NB4 (cell line): ENCODE measurements at regions not wholly inside any gene's neighbourhood (a gene's known extent, or its start where the extent isn't known, plus 50 kb on each side); places are given as distances from the start of the nearest gene placed in this dataset.

ENCODE experiments used
- CTCF ChIP-seq: IDR thresholded peaks from one replicate; pipeline ENCODE4 v1.5.1; 2012; ENCODE audit warnings: low read depth, low read length
- MAX ChIP-seq: IDR thresholded peaks from 2 replicates; pipeline ENCODE4 v1.6.1; 2011; ENCODE audit warnings: low read depth, low read length
- MYC ChIP-seq: IDR thresholded peaks from 2 replicates; pipeline ENCODE4 v1.6.1; 2011; ENCODE audit warnings: low read depth, low read length
- POLR2A ChIP-seq: IDR thresholded peaks from 2 replicates; pipeline ENCODE4 v1.6.1; 2011; ENCODE audit warnings: mild to moderate bottlenecking; ENCODE audit not compliant: insufficient read length; ENCODE audit errors: extremely low read depth

- TF ChIP-seq CTCF, result no peak
- no peak for TF ChIP-seq POLR2A
- TF ChIP-seq MAX, result no peak
- no peak for TF ChIP-seq MYC
Measured at GRCh38 chr17:77619851-77620250, 338.7 kb upstream of the TNRC6C start.
